Chondrocyte (in vitro differentiated cells): ENCODE measurements at regions not wholly inside any gene's neighbourhood (a gene's known extent, or its start where the extent isn't known, plus 50 kb on each side); places are given as distances from the start of the nearest gene placed in this dataset.

Experiments
- DNase-seq: peaks from one replicate; pipeline ENCODE4 v3.0.0; 2021; ENCODE audit warnings: mixed read lengths, low spot score
- H3K27ac Mint-ChIP-seq: one replicate; pipeline ENCODE4 v1.8.0; 2021; ENCODE audit warnings: mild to moderate bottlenecking, moderate library complexity, mixed read lengths; ENCODE audit not compliant: unreplicated experiment
- H3K27me3 Mint-ChIP-seq: 2 replicates; pipeline ENCODE4 v1.8.0; 2021; ENCODE audit warnings: low read depth, mixed read lengths
- H3K36me3 Mint-ChIP-seq: 2 replicates; pipeline ENCODE4 v1.8.0; 2021; ENCODE audit warnings: low read depth, mixed read lengths
- H3K4me1 Mint-ChIP-seq: 2 replicates; pipeline ENCODE4 v1.8.0; 2021; ENCODE audit warnings: low read depth, mild to moderate bottlenecking, mixed read lengths
- H3K4me3 Mint-ChIP-seq: one replicate; pipeline ENCODE4 v1.8.0; 2021; ENCODE audit warnings: mild to moderate bottlenecking, moderate library complexity, mixed read lengths; ENCODE audit not compliant: unreplicated experiment
- H3K9me3 Mint-ChIP-seq: 2 replicates; pipeline ENCODE4 v1.8.0; 2021; ENCODE audit warnings: low read depth, mixed read lengths
- TF ChIP-seq, protein P1 (sequence below): fragments of 200-600 bp; sonication (generic); IDR thresholded peaks from 2 replicates; pipeline ENCODE4 v1.5.0; 2021; ENCODE audit warnings: antibody characterized with exemption, mild to moderate bottlenecking, moderate library complexity

DNA sequence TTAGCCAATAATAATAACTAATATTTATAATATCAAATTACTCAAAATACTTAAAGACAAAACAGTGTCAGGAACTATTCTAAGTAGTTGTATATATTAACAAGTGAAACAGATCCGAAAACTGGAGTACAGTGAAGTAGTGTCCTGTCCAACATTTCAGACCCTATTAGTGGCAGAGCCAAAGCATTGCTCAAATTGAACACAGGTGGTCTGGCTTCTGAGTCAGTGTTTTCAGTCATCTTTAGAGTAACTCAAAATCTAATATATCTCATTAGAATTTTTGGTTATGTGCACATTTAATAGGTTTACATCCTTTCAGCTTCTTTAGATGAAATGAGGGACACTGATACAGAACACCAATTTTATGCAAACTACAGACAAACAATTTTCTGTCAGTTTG, 652.5 kb downstream of the CDH11 start:
- Mint-ChIP-seq H3K4me3 (no peak overlapping the region), H3K27me3 (no peaks in the 10 kb centered on the region), H3K9me3 (peaks cover 11% of the 10 kb centered on the region), H3K27ac (no peak overlapping the region), H3K4me1 (peaks cover 22% of the 10 kb centered on the region), H3K36me3 (peaks cover 7% of the 10 kb centered on the region)
- TF ChIP-seq, protein P1, sequence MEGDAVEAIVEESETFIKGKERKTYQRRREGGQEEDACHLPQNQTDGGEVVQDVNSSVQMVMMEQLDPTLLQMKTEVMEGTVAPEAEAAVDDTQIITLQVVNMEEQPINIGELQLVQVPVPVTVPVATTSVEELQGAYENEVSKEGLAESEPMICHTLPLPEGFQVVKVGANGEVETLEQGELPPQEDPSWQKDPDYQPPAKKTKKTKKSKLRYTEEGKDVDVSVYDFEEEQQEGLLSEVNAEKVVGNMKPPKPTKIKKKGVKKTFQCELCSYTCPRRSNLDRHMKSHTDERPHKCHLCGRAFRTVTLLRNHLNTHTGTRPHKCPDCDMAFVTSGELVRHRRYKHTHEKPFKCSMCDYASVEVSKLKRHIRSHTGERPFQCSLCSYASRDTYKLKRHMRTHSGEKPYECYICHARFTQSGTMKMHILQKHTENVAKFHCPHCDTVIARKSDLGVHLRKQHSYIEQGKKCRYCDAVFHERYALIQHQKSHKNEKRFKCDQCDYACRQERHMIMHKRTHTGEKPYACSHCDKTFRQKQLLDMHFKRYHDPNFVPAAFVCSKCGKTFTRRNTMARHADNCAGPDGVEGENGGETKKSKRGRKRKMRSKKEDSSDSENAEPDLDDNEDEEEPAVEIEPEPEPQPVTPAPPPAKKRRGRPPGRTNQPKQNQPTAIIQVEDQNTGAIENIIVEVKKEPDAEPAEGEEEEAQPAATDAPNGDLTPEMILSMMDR, result no peak
- no peak for DNase-seq

DNA sequence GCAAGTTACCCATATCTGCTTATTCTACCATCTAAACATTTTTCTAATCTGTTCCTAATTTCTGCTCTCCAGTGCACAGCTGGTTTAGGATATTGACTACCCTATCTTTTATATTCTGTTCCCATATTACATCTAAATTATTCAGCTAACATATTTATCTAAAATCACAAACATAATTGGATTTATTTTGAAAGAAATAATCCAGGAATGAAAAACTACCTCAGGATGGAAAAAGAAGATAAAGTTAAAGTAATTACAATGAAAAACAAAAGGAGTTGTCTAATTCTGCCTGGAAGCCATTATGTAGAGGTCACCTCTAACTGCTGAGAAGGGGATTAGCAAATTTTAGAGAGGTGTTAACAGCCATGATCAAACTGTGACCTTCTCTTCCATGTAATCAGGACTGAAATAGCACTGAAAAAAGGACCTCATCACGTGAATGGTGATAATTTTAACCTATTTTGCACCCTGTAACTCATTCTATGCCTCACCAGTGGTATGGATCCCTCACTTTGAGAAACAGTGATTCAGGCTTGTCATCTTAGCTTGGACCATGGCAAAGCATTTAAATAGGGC, 653.3 kb downstream of the CDH11 start:
- Mint-ChIP-seq H3K4me3 (no peak overlapping the region), H3K4me1 (peaks cover 22% of the 10 kb centered on the region), H3K27ac (no peak overlapping the region), H3K27me3 (no peaks in the 10 kb centered on the region), H3K9me3 (peaks cover 11% of the 10 kb centered on the region), H3K36me3 (peaks cover 7% of the 10 kb centered on the region)
- no peak for DNase-seq
- TF ChIP-seq, protein P1, result no peak

DNA sequence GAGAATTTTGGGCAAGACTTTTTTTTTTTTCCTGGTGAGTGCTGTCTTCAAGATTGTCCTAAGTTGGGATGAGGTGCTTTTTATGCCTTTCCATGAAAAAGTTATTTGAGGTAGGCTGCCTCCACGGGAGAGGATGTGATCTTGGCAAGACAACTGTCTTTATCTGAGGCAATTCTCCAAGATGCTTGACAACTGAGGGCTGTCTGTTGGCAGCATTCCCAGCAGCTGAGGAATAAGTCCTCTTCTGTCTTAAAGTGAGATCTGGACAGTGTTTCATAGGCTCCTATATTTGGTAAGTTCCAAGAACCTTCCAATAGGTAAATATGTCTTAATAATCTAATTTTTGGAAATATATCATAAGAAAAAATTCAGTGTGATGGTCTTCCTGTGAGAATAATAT, 662.0 kb downstream of the CDH11 start:
- Mint-ChIP-seq H3K27ac (no peak overlapping the region), H3K27me3 (no peaks in the 10 kb centered on the region), H3K4me3 (no peak overlapping the region), H3K36me3 (peaks cover 2% of the 10 kb centered on the region), H3K4me1 (peaks cover 25% of the 10 kb centered on the region), H3K9me3 (peaks cover 13% of the 10 kb centered on the region)
- DNase-seq, result no peak
- TF ChIP-seq, protein P1, result no peak

DNA sequence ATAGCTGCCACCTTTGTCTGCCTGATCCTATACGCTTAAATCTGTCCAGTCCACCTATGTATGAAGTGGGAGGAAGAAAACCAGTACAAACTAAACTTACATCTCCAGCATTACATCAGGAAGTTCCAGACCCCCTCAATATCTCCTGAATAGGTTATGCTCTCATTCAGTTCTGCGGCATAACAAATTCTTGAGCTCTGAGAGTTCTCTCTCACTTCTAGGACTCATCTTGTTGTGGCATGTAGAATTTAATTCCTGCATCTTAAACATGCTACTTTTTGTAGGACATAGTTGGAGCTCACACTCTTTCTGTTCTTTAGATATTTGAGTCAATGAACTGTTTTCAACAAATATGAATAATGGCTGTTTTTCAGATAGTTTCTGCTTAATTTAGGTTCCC, 662.5 kb downstream of the CDH11 start:
- Mint-ChIP-seq H3K4me1 (peaks cover 23% of the 10 kb centered on the region), H3K27me3 (no peaks in the 10 kb centered on the region), H3K4me3 (no peak overlapping the region), H3K36me3 (peaks cover 2% of the 10 kb centered on the region), H3K9me3 (peaks cover 13% of the 10 kb centered on the region), H3K27ac (no peak overlapping the region)
- TF ChIP-seq, protein P1, result no peak
- no peak for DNase-seq

GRCh38 chr16:64455275-64455674, 666.6 kb downstream of the CDH11 start:
- Mint-ChIP-seq H3K9me3 (peaks cover 6% of the 10 kb centered on the region), H3K27ac (no peak overlapping the region), H3K36me3 (peaks cover 1% of the 10 kb centered on the region), H3K27me3 (no peaks in the 10 kb centered on the region), H3K4me3 (no peak overlapping the region), H3K4me1 (peaks cover 39% of the 10 kb centered on the region)
- TF ChIP-seq, protein P1, result peak; percentile 85
- DNase-seq, result no peak
